Vagina (tissue), 2 donors: ENCODE measurements at regions not wholly inside any gene's neighbourhood (a gene's known extent, or its start where the extent isn't known, plus 50 kb on each side); places are given as distances from the start of the nearest gene placed in this dataset.

Experiments used
- DNase-seq, 2 donors: peaks; one replicate each; pipeline ENCODE4 v3.0.0-alpha.2; 2017; ENCODE audit errors: extremely low spot score in 2 of 2
- H3K27ac ChIP-seq: fragments of 200-600 bp; sonication (generic); one replicate; pipeline ENCODE4 v1.5.1; 2019
- H3K27me3 ChIP-seq: fragments of 200-600 bp; sonication (generic); one replicate; pipeline ENCODE4 v1.5.1; 2019
- H3K36me3 ChIP-seq, 2 donors: fragments of 200-600 bp; sonication (generic); one replicate each; pipeline ENCODE4 v1.5.1; 2017 to 2019
- H3K4me1 ChIP-seq: fragments of 200-600 bp; sonication (generic); one replicate; pipeline ENCODE4 v1.5.1; 2019
- H3K4me3 ChIP-seq, 2 donors: fragments of 200-600 bp; sonication (generic); 1 replicate in 1 of 2; 2 replicates in 1 of 2; pipeline ENCODE4 v1.5.1; 2016 to 2019
- H3K9me3 ChIP-seq: fragments of 200-600 bp; sonication (generic); one replicate; pipeline ENCODE4 v1.5.1; 2019
- CTCF ChIP-seq, 3 experiments: fragments of 450-650 bp in 2 of 3; fragments of 200-600 bp in 1 of 3; sonication (generic) in 1 of 3; IDR thresholded peaks; one replicate each; pipeline ENCODE4 v1.5.1; 2017 to 2019; ENCODE audit warnings: antibody characterized with exemption in 3 of 3, mild to moderate bottlenecking in 2 of 3, moderate library complexity in 2 of 3
- POLR2A ChIP-seq, 2 donors: fragments of 450-650 bp; IDR thresholded peaks; one replicate each; pipeline ENCODE4 v1.6.1; 2017; ENCODE audit warnings: antibody characterized with exemption in 2 of 2, mild to moderate bottlenecking in 2 of 2, moderate library complexity in 2 of 2
- POLR2AphosphoS5 ChIP-seq, 2 donors: sonication (generic); formaldehyde crosslinking; IDR thresholded peaks; one replicate each; pipeline ENCODE4 v1.9.0; 2017; ENCODE audit warnings: antibody characterized with exemption in 2 of 2, mild to moderate bottlenecking in 2 of 2, low read depth in 1 of 2; ENCODE audit not compliant: insufficient read depth in 1 of 2
- intact Hi-C: fragments of 100-400 bp; cut with DNase I; formaldehyde crosslinking; loops from one replicate; pipeline ENCODE4 v1.15.1; 2023

- Histone ChIP-seq H3K4me1 (no peaks in the 10 kb centered on the region), H3K9me3 (no peaks in the 10 kb centered on the region), H3K4me3 (no peak overlapping the region), H3K27ac (no peak overlapping the region), H3K36me3 (no peaks in the 10 kb centered on the region), H3K27me3 (no peaks in the 10 kb centered on the region)
- intact Hi-C loops: no loop called here
- DNase-seq: no peak
- TF ChIP-seq CTCF (IDR thresholded peaks at IDR 0.05): no peak
- no peak for TF ChIP-seq POLR2A (IDR thresholded peaks at IDR 0.05)
- no peak for TF ChIP-seq POLR2AphosphoS5 (IDR thresholded peaks at IDR 0.05; ENCODE audit: insufficient read depth in 1 of 2, low read depth in 1 of 2)
Measured at GRCh38 chr5:66426259-66427138, 169.7 kb upstream of the MAST4 start.

- no peak for TF ChIP-seq CTCF (IDR thresholded peaks at IDR 0.05)
- no peak for TF ChIP-seq POLR2AphosphoS5 (IDR thresholded peaks at IDR 0.05; ENCODE audit: insufficient read depth in 1 of 2, low read depth in 1 of 2)
- TF ChIP-seq POLR2A (IDR thresholded peaks at IDR 0.05): no peak
- H3K27ac ChIP-seq: no peak overlapping the region
- intact Hi-C loops: no loop called here
Measured at GRCh38 chr5:66427139-66427442, 169.1 kb upstream of the MAST4 start.

GRCh38 chr5:66436721-66437120 lies 159.5 kb upstream of the MAST4 start:
- no peak for DNase-seq
- Histone ChIP-seq H3K4me1 (peaks cover 8% of the 10 kb centered on the region), H3K4me3 (no peak overlapping the region), H3K36me3 (no peaks in the 10 kb centered on the region), H3K9me3 (no peaks in the 10 kb centered on the region), H3K27me3 (no peaks in the 10 kb centered on the region), H3K27ac (no peak overlapping the region)
- TF ChIP-seq CTCF (IDR thresholded peaks at IDR 0.05): no peak
- intact Hi-C loops: no loop called here

More at GRCh38 chr5:66427139-66427442, 169.1 kb upstream of the MAST4 start:
- H3K27me3 ChIP-seq: no peaks in the 10 kb centered on the region
- H3K4me1 ChIP-seq: no peaks in the 10 kb centered on the region
- DNase-seq: no peak
- no peaks in the 10 kb centered on the region for H3K36me3 ChIP-seq
- no peaks in the 10 kb centered on the region for H3K9me3 ChIP-seq
- no peak overlapping the region for H3K4me3 ChIP-seq

GRCh38 chr5:66438087-66438486 lies 158.1 kb upstream of the MAST4 start:
- intact Hi-C loops: no loop called here

More at GRCh38 chr5:66438087-66438486, 158.1 kb upstream of the MAST4 start:
- Histone ChIP-seq H3K4me3 (no peak overlapping the region), H3K36me3 (no peaks in the 10 kb centered on the region), H3K4me1 (peaks cover 8% of the 10 kb centered on the region), H3K9me3 (no peaks in the 10 kb centered on the region), H3K27me3 (no peaks in the 10 kb centered on the region), H3K27ac (no peak overlapping the region)
- TF ChIP-seq POLR2A (IDR thresholded peaks at IDR 0.05) (no peak), POLR2AphosphoS5 (IDR thresholded peaks at IDR 0.05; ENCODE audit: insufficient read depth in 1 of 2, low read depth in 1 of 2) (no peak), CTCF (IDR thresholded peaks at IDR 0.05) (no peak)
- no peak for DNase-seq
